ENCODE measurements at regions not wholly inside any gene's neighbourhood (a gene's known extent, or its start where the extent isn't known, plus 50 kb on each side); places are given as distances from the start of the nearest gene placed in this dataset.

DNA sequence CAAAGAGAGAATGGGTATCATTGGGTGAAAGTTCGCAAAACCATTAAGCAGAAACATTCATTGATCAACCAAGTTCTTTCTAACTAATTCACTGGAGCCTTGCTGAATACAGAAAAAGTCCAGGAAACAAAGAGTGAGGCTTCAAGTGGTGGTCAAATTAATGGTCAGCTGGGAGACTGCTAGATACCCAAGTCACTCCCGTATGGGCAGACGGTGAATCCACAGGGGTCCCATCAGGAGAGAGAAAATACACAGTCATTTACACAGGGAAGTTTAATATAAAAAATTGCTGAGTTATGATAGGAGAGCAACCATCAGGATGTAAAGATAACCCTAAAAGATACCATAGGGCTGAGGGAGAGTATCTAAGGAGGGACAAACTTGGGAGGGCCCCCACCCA lies 198.7 kb upstream of the DTNBP1 start:
- TF ChIP-seq, protein P1, sequence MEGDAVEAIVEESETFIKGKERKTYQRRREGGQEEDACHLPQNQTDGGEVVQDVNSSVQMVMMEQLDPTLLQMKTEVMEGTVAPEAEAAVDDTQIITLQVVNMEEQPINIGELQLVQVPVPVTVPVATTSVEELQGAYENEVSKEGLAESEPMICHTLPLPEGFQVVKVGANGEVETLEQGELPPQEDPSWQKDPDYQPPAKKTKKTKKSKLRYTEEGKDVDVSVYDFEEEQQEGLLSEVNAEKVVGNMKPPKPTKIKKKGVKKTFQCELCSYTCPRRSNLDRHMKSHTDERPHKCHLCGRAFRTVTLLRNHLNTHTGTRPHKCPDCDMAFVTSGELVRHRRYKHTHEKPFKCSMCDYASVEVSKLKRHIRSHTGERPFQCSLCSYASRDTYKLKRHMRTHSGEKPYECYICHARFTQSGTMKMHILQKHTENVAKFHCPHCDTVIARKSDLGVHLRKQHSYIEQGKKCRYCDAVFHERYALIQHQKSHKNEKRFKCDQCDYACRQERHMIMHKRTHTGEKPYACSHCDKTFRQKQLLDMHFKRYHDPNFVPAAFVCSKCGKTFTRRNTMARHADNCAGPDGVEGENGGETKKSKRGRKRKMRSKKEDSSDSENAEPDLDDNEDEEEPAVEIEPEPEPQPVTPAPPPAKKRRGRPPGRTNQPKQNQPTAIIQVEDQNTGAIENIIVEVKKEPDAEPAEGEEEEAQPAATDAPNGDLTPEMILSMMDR (IDR thresholded peaks at IDR 0.05; ENCODE audit: borderline replicate concordance, insufficient read depth, low read depth, low read length): no peak
- no peak overlapping the region for H3K4me3 ChIP-seq (ENCODE audit: low read depth, low read length)

- TF ChIP-seq, protein P1 (IDR thresholded peaks at IDR 0.05; ENCODE audit: borderline replicate concordance, insufficient read depth, low read depth, low read length): no peak
- H3K4me3 ChIP-seq (ENCODE audit: low read depth, low read length): no peak overlapping the region
Observed at GRCh38 chr6:15854826-15855710, 192.2 kb upstream of the DTNBP1 start.

DNA sequence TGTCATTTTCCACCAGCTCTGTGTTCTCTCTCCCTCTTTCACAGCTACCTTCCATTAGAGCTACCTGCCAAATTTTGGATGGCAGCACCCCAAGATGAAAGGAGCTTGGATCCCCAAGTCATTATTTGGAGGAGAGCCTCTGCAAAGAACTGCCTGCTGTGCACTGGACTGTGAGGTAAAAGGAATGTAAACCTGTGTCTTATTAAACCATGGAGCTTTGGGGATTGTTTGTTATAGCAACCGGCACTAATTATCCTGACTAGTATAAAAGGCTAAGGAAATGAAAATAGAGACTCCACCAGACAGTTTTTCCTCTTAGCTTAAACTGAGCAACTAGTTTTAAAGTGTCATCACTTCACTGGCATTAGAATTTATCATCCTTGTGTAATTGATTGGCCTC lies 191.6 kb upstream of the DTNBP1 start:
- no peak overlapping the region for H3K4me3 ChIP-seq (ENCODE audit: low read depth, low read length)
- TF ChIP-seq, protein P1 (IDR thresholded peaks at IDR 0.05; ENCODE audit: borderline replicate concordance, insufficient read depth, low read depth, low read length): no peak

DNA sequence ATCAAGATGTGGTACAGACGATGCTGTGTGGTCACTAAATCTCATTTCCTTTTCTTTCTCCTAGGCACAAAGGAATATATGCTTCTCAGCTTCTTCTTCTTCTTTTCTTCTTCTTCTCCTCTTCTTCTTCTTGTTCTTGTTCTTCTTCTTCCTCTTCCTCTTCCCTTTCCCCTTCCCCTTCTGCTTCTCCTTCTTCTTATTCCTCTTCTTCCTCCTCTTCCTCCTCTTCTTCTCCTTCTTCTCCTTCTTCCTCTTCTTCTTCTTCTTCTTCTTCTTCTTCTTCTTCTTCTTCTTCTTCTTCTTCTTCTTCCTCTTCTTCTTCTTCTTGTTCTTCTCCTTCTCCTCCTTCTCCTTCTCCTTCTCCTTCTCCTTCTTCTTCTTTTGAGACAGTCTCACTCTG lies 190.4 kb upstream of the DTNBP1 start:
- H3K4me3 ChIP-seq (ENCODE audit: low read depth, low read length): no peak overlapping the region
- TF ChIP-seq, protein P1 (IDR thresholded peaks at IDR 0.05; ENCODE audit: borderline replicate concordance, insufficient read depth, low read depth, low read length): no peak

- H3K4me3 ChIP-seq (ENCODE audit: low read depth, low read length): no peak overlapping the region
- TF ChIP-seq, protein P1 (IDR thresholded peaks at IDR 0.05; ENCODE audit: borderline replicate concordance, insufficient read depth, low read depth, low read length): no peak
Observed at GRCh38 chr6:15852289-15852688, 189.5 kb upstream of the DTNBP1 start.

DNA sequence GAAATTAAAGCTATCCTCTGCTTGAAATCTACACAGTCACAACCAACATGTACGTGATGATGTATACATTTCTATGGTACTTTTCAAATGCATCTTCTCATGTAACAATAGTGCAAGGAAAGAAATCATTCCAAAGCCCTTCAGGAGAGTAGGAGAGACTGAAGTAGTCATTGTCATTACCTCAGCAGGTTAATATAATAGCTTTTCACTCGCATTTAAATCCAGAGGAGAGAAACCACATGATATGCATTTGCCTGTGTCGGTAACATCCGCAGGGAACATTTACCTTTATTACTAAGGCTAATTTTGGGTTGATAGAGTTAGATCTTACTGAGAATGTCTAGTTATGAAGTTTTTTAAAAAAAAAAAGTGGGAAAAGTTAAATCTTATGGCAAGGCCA lies 186.6 kb upstream of the DTNBP1 start:
- no peak overlapping the region for H3K4me3 ChIP-seq (ENCODE audit: low read depth, low read length)
- TF ChIP-seq, protein P1 (IDR thresholded peaks at IDR 0.05; ENCODE audit: borderline replicate concordance, insufficient read depth, low read depth, low read length): no peak

- TF ChIP-seq, protein P1 (IDR thresholded peaks at IDR 0.05; ENCODE audit: borderline replicate concordance, insufficient read depth, low read depth, low read length): no peak
- no peak overlapping the region for H3K4me3 ChIP-seq (ENCODE audit: low read depth, low read length)
Observed at GRCh38 chr6:15845492-15845891, 182.7 kb upstream of the DTNBP1 start.

Data from GM12875 (cell line).